Gastroesophageal sphincter (tissue), 4 donors: ENCODE measurements at regions not wholly inside any gene's neighbourhood (a gene's known extent, or its start where the extent isn't known, plus 50 kb on each side); places are given as distances from the start of the nearest gene placed in this dataset.
"Not testable (repeated sequence)": the region's sequence is repeated elsewhere in the genome, so short reads cannot be mapped to it uniquely, and the experiment has no call there.

Experiments used
- ATAC-seq: fragments of 150-250 bp; one replicate; pipeline ENCODE4 v1.9.1; 2016; ENCODE audit warnings: mild to moderate bottlenecking, moderate library complexity
- H3K27ac ChIP-seq, 4 donors: fragments of 200-600 bp; sonication (generic) in 3 of 4; 1 replicate in 3 of 4; 2 replicates in 1 of 4; pipeline ENCODE4 v1.5.1; 2016 to 2019
- H3K27me3 ChIP-seq: fragments of 200-600 bp; sonication (generic); one replicate; pipeline ENCODE4 v1.5.1; 2019
- H3K36me3 ChIP-seq, 2 donors: fragments of 200-600 bp; sonication (generic); one replicate each; pipeline ENCODE4 v1.5.1; 2019; ENCODE audit warnings: control low read depth in 1 of 2
- H3K4me1 ChIP-seq, 3 donors: fragments of 200-600 bp; sonication (generic); 1 replicate in 2 of 3; 2 replicates in 1 of 3; pipeline ENCODE4 v1.5.1; 2016 to 2019; ENCODE audit warnings: control low read depth in 2 of 3
- H3K4me3 ChIP-seq, 2 donors: fragments of 200-600 bp; sonication (generic); one replicate each; pipeline ENCODE4 v1.5.1; 2019; ENCODE audit warnings: mild to moderate bottlenecking in 1 of 2, moderate library complexity in 1 of 2
- H3K9me3 ChIP-seq, 3 donors: fragments of 200-600 bp; sonication (generic); one replicate each; pipeline ENCODE4 v1.5.1; 2017 to 2019; ENCODE audit warnings: control low read depth in 2 of 3
- CTCF ChIP-seq, 4 experiments: fragments of 200-600 bp in 2 of 4; fragments of 450-650 bp in 2 of 4; sonication (generic) in 1 of 4; IDR thresholded peaks; one replicate each; pipeline ENCODE4 v1.5.1; 2017 to 2019; ENCODE audit warnings: antibody characterized with exemption in 4 of 4, mild to moderate bottlenecking in 2 of 4, moderate library complexity in 2 of 4
- EP300 ChIP-seq: sonication (generic); formaldehyde crosslinking; IDR thresholded peaks from one replicate; pipeline ENCODE4 v1.6.1; 2017; ENCODE audit warnings: antibody characterized with exemption, mild to moderate bottlenecking
- POLR2A ChIP-seq, 2 donors: fragments of 450-650 bp; IDR thresholded peaks; one replicate each; pipeline ENCODE4 v1.6.1; 2017; ENCODE audit warnings: antibody characterized with exemption in 2 of 2, mild to moderate bottlenecking in 2 of 2, moderate library complexity in 1 of 2
- POLR2AphosphoS5 ChIP-seq: sonication (generic); formaldehyde crosslinking; IDR thresholded peaks from one replicate; pipeline ENCODE4 v1.6.1; 2017; ENCODE audit warnings: antibody characterized with exemption
- WGBS, 2 donors: methylation state at CpG; one replicate each; pipeline ENCODE4 v1.1.5; 2018; ENCODE audit warnings: low coverage in 1 of 2; 5-methylcytosine and 5-hydroxymethylcytosine counted together

- H3K4me1 ChIP-seq: no peaks in the 10 kb centered on the region
- H3K36me3 ChIP-seq: no peaks in the 10 kb centered on the region
- TF ChIP-seq EP300: no peak
- TF ChIP-seq POLR2A (IDR thresholded peaks at IDR 0.05): no peak
- no peaks in the 10 kb centered on the region for H3K9me3 ChIP-seq
- no peaks in the 10 kb centered on the region for H3K27me3 ChIP-seq
- no peak for ATAC-seq
- WGBS, 2 donors: 13 to 17% methylated on average over 2 of the region's 2 CpGs
- H3K27ac ChIP-seq: no peak overlapping the region
- H3K4me3 ChIP-seq: no peak overlapping the region
These were observed 125.8 kb upstream of the RXFP1 start for GRCh38 chr4:158395889-158396288.

DNA sequence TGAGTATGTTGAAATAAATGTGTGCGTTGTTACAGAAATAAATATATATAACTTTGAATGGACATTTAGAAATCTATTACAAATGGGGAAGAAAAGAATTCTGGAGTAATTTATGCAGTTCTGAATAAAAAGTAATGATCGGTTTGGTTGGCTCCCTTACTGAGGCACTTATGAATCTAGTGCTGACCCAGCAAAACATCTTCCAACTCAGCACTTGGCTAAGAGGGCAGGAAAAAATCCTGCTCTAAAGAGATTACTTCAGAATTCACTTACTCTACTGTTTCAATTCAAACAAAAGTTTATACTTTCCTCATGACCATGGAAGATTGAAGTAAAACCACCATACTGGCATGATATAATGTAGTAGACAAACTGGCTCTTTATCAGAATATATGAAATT is 123.9 kb upstream of the RXFP1 start:
- no peak for ATAC-seq
- H3K4me3 ChIP-seq: no peak overlapping the region
- WGBS, 2 donors: 69 to 87% methylated on average over 2 of the region's 2 CpGs

GRCh38 chr4:158407961-158408360 is 113.7 kb upstream of the RXFP1 start:
- H3K27ac ChIP-seq, H3K36me3 ChIP-seq, H3K4me1 ChIP-seq, H3K9me3 ChIP-seq, H3K4me3 ChIP-seq, ATAC-seq, H3K27me3 ChIP-seq: not testable (repeated sequence)
- WGBS, 2 donors: no CpG with 5 or more reads among the region's 29 CpGs

More for the DNA sequence above, 123.9 kb upstream of the RXFP1 start:
- no peak for TF ChIP-seq EP300
- no peak for TF ChIP-seq CTCF (IDR thresholded peaks at IDR 0.05)
- TF ChIP-seq POLR2AphosphoS5: no peak
- TF ChIP-seq POLR2A (IDR thresholded peaks at IDR 0.05): no peak
- H3K4me1 ChIP-seq: no peaks in the 10 kb centered on the region
- H3K27ac ChIP-seq: no peak overlapping the region
- H3K36me3 ChIP-seq: no peaks in the 10 kb centered on the region
- no peaks in the 10 kb centered on the region for H3K27me3 ChIP-seq
- no peaks in the 10 kb centered on the region for H3K9me3 ChIP-seq

DNA sequence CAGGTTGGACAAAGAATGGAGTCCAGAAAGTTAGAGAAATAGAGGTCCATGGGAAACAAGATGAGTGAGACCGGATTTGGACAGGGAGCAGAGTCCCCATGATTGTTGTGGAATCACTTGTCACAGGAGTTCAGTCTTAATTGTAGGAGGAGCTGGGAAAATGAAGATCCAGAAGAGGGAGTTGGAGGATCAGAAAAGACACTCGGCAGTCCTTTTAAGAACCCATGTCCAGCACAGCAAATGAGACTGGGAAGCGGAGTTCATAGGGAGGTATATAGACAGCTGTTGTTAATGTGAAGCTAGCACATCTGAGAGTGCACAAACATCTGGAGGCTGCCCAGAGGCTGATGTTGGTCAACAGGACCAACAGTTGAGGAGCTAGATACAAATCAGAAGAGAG is 111.4 kb upstream of the RXFP1 start:
- Histone ChIP-seq H3K9me3 (peaks cover 0 to under 1% (median 0%) of the 10 kb centered on the region in 3 donors), H3K36me3 (no peaks in the 10 kb centered on the region), H3K4me3 (no peak overlapping the region), H3K27ac (no peak overlapping the region), H3K4me1 (no peaks in the 10 kb centered on the region), H3K27me3 (no peaks in the 10 kb centered on the region)
- 71 to 89% methylated on average over 3 of the region's 3 CpGs for WGBS, 2 donors
- no peak for TF ChIP-seq CTCF (IDR thresholded peaks at IDR 0.05)
- TF ChIP-seq POLR2AphosphoS5: no peak
- TF ChIP-seq EP300: no peak
- no peak for TF ChIP-seq POLR2A (IDR thresholded peaks at IDR 0.05)
- no peak for ATAC-seq

DNA sequence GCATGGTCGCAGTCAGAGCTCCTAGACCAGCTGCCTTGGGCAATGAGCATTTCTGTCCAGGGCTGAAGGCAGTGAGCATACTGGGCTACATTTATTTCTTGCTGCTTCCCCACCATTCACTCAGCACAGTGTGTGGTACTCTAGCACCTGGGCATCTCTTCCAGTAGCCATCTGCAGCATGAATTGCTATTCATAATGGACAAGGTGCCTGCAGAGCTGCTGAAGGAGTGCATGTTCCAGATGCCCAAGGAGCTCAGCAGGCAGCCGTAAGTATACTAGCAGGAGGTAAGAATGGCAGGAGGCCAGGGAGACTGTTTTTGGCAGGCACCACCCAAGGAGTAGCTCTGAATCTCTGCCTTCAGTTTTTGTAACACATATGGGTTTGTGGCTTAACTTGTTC is 110.4 kb upstream of the RXFP1 start:
- H3K27me3 ChIP-seq: no peaks in the 10 kb centered on the region
- TF ChIP-seq POLR2A (IDR thresholded peaks at IDR 0.05): no peak
- no peak for TF ChIP-seq POLR2AphosphoS5
- no peak for TF ChIP-seq EP300
- no peak for TF ChIP-seq CTCF (IDR thresholded peaks at IDR 0.05)
- 38 to 68% methylated on average over 2 of the region's 2 CpGs for WGBS, 2 donors
- H3K36me3 ChIP-seq: no peaks in the 10 kb centered on the region
- no peak for ATAC-seq
- H3K9me3 ChIP-seq: no peaks in the 10 kb centered on the region
- H3K4me3 ChIP-seq: no peak overlapping the region
- H3K4me1 ChIP-seq: no peaks in the 10 kb centered on the region
- H3K27ac ChIP-seq: no peak overlapping the region

- not testable (repeated sequence) for H3K4me3 ChIP-seq, ATAC-seq, H3K27ac ChIP-seq, H3K4me1 ChIP-seq, H3K9me3 ChIP-seq, H3K36me3 ChIP-seq, H3K27me3 ChIP-seq
- 100% methylated on average over 1 of the region's 4 CpGs; no CpG with 5 or more reads in 1 of the 2 donors for WGBS, 2 donors
These were observed 103.0 kb upstream of the RXFP1 start for GRCh38 chr4:158418679-158419078.

- no peak for ATAC-seq
- no peak for TF ChIP-seq POLR2AphosphoS5
- no peak for TF ChIP-seq POLR2A (IDR thresholded peaks at IDR 0.05)
- TF ChIP-seq EP300: no peak
- TF ChIP-seq CTCF (IDR thresholded peaks at IDR 0.05): no peak
- Histone ChIP-seq H3K27ac (no peak overlapping the region), H3K4me1 (no peaks in the 10 kb centered on the region), H3K27me3 (no peaks in the 10 kb centered on the region), H3K36me3 (no peaks in the 10 kb centered on the region), H3K4me3 (no peak overlapping the region), H3K9me3 (no peaks in the 10 kb centered on the region)
- 36 to 50% methylated on average over 2 of the region's 2 CpGs for WGBS, 2 donors
These were observed 100.9 kb upstream of the RXFP1 start for GRCh38 chr4:158420782-158421181.
